CD4-positive, alpha-beta memory T cell (primary cell): ENCODE measurements at regions not wholly inside any gene's neighbourhood (a gene's known extent, or its start where the extent isn't known, plus 50 kb on each side); places are given as distances from the start of the nearest gene placed in this dataset.

ENCODE experiments used
- CTCF ChIA-PET: fragments of 350-600 bp; sonication (Branson Sonifier 250); formaldehyde crosslinking; loops from one replicate; lab custom pipeline; 2021; ENCODE audit warnings: inconsistent platforms; ENCODE audit not compliant: partially characterized antibody; lab: Charles Lee
- POLR2A ChIA-PET: fragments of 350-600 bp; sonication (Branson Sonifier 250); formaldehyde crosslinking; loops from one replicate; lab custom pipeline; 2021; ENCODE audit not compliant: partially characterized antibody; lab: Charles Lee
- DNase-seq, 5 donors: peaks; one replicate each; pipeline versions ENCODE4 v3.0.0 to v3.0.0-alpha.2; 2020 to 2022; ENCODE audit warnings: mixed read lengths in 1 of 5
- H3K27ac ChIP-seq: one replicate; pipeline ENCODE4 v1.7.0; 2013; ENCODE audit warnings: low read depth, low read length
- H3K27me3 ChIP-seq: 2 replicates; pipeline ENCODE4 v1.7.0; 2013; ENCODE audit warnings: mild to moderate bottlenecking, low read length, moderate library complexity; ENCODE audit not compliant: insufficient read depth
- H3K36me3 ChIP-seq: 2 replicates; pipeline ENCODE4 v1.7.0; 2013; ENCODE audit warnings: mild to moderate bottlenecking, low read length, moderate library complexity; ENCODE audit not compliant: insufficient read depth
- H3K4me1 ChIP-seq: 2 replicates; pipeline ENCODE4 v1.7.0; 2013; ENCODE audit warnings: mild to moderate bottlenecking, low read length, moderate library complexity; ENCODE audit not compliant: insufficient read depth
- H3K4me3 ChIP-seq, 2 donors: one replicate each; pipeline ENCODE4 v1.7.0; 2013; ENCODE audit warnings: low read length in 2 of 2, mild to moderate bottlenecking in 1 of 2
- H3K9me3 ChIP-seq, 2 donors: one replicate each; pipeline ENCODE4 v1.7.0; 2013; ENCODE audit warnings: low read length in 2 of 2, control low read depth in 1 of 2; ENCODE audit not compliant: control insufficient read depth in 1 of 2
- H3K27ac Mint-ChIP-seq, 7 donors: one replicate each; pipeline ENCODE4 v1.8.0; 2020 to 2021; ENCODE audit warnings: mixed read lengths in 7 of 7, mild to moderate bottlenecking in 6 of 7, inconsistent platforms in 3 of 7, moderate library complexity in 3 of 7
- H3K27me3 Mint-ChIP-seq, 2 donors: one replicate each; pipeline ENCODE4 v1.8.0; 2020 to 2021; ENCODE audit warnings: mixed read lengths in 2 of 2
- H3K36me3 Mint-ChIP-seq, 2 donors: one replicate each; pipeline ENCODE4 v1.8.0; 2020 to 2021; ENCODE audit warnings: mixed read lengths in 2 of 2, inconsistent platforms in 1 of 2, mild to moderate bottlenecking in 1 of 2
- H3K4me1 Mint-ChIP-seq, 4 donors: one replicate each; pipeline ENCODE4 v1.8.0; 2020 to 2021; ENCODE audit warnings: mixed read lengths in 4 of 4, mild to moderate bottlenecking in 1 of 4
- H3K4me3 Mint-ChIP-seq, 8 donors: one replicate each; pipeline ENCODE4 v1.8.0; 2020 to 2021; ENCODE audit warnings: mixed read lengths in 8 of 8, mild to moderate bottlenecking in 7 of 8, moderate library complexity in 6 of 8, inconsistent platforms in 3 of 8
- H3K9me3 Mint-ChIP-seq, 8 donors: one replicate each; pipeline ENCODE4 v1.8.0; 2020 to 2021; ENCODE audit warnings: mixed read lengths in 8 of 8, mild to moderate bottlenecking in 5 of 8, inconsistent platforms in 3 of 8, moderate library complexity in 1 of 8
- intact Hi-C: fragments of 100-400 bp; cut with micrococcal nuclease; formaldehyde crosslinking; loops from one replicate; pipeline ENCODE4 v1.15.1; 2023

DNA sequence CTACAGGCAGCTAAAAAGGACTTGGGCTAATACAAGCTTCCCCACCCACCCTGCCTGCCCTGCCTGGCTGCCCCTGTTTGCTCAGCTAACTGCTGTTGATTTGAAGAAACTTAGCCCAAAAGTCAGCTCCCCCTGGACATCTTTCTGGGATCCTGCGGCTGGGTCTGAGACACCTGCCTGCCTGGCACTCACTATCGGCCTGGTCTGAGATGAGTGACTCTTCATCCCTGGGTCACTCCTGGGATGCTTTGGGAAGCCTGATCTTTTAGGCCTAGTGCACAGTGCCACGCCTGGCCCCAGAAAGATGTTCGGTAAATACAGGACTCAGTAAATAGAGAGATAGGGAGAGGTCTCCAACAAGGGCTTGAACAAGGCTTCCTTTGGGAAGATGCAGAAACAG lies 211.3 kb upstream of the DIO3 start:
- no peaks in the 10 kb centered on the region for H3K36me3 Mint-ChIP-seq
- no peak overlapping the region for H3K27ac Mint-ChIP-seq
- H3K27me3 Mint-ChIP-seq: peaks cover 4 to 8% of the 10 kb centered on the region in 2 donors
- H3K4me3 Mint-ChIP-seq: no peak overlapping the region
- H3K9me3 ChIP-seq: no peaks in the 10 kb centered on the region
- H3K27ac ChIP-seq: no peak overlapping the region
- H3K27me3 ChIP-seq: no peaks in the 10 kb centered on the region
- DNase-seq: no peak
- ChIA-PET CTCF (no interaction called here), POLR2A (no interaction called here)
- H3K9me3 Mint-ChIP-seq: peaks cover 0 to 25% (median 15%) of the 10 kb centered on the region in 8 donors
- intact Hi-C loops: no loop called here
- no peaks in the 10 kb centered on the region for H3K4me1 Mint-ChIP-seq
- H3K4me3 ChIP-seq: no peak overlapping the region
- H3K4me1 ChIP-seq: no peaks in the 10 kb centered on the region
- H3K36me3 ChIP-seq: no peaks in the 10 kb centered on the region

DNA sequence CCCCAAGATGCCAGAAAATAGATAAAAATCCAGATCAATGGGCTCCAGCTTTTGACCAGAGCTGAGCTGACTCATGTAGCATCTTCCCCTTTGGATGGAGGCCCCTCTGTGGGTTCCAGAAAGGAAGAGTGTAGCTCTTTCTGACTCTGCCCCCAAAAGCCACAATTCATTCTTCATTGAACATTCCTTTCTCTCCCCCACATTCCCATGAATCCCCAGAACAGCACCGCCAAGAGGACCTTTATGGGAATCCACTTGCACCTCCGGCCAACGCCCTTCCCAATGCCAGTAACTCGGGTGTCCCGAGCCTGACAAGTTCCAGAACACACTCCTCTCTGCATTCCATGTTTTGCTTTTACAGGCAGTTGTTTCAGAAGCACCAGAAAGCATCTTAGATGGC lies 210.6 kb upstream of the DIO3 start:
- Histone ChIP-seq H3K4me3 (no peak overlapping the region), H3K36me3 (no peaks in the 10 kb centered on the region)
- CTCF ChIA-PET: no interaction called here

DNA sequence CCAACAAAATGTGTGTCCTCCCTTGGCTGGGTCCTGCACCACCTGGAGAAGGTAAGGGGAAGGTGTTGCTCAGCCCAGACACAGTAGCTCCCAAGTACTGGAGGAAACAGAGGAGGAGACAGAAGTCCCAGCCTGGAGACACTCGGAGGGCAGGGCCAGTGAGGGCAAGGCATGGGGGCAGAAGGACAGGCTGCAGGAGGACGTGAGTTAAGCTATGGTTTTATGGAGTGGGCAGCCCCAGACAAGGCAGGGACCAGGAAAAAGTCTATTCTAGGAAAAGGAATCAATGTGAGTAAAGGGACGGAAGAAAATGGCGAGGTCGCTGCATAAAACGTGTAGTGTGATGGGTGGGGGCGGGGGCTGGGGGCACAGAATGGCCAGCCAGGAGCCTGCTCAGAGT lies 210.1 kb upstream of the DIO3 start:
- ChIA-PET POLR2A (no interaction called here), CTCF (no interaction called here)
- Mint-ChIP-seq H3K27ac (no peak overlapping the region), H3K4me3 (no peak overlapping the region), H3K9me3 (peaks cover 0 to 25% (median 20%) of the 10 kb centered on the region in 8 donors), H3K27me3 (peaks cover 5 to 11% of the 10 kb centered on the region in 2 donors), H3K4me1 (no peaks in the 10 kb centered on the region), H3K36me3 (no peaks in the 10 kb centered on the region)
- no peak overlapping the region for H3K27ac ChIP-seq
- no peaks in the 10 kb centered on the region for H3K4me1 ChIP-seq
- H3K36me3 ChIP-seq: no peaks in the 10 kb centered on the region
- H3K27me3 ChIP-seq: no peaks in the 10 kb centered on the region
- intact Hi-C loops: no loop called here
- no peak overlapping the region for H3K4me3 ChIP-seq
- no peak for DNase-seq
- no peaks in the 10 kb centered on the region for H3K9me3 ChIP-seq

More for the DNA sequence above, 210.6 kb upstream of the DIO3 start:
- Histone ChIP-seq H3K9me3 (no peaks in the 10 kb centered on the region), H3K4me1 (no peaks in the 10 kb centered on the region), H3K27me3 (no peaks in the 10 kb centered on the region), H3K27ac (no peak overlapping the region)
- peaks cover 0 to 25% (median 19%) of the 10 kb centered on the region in 8 donors for H3K9me3 Mint-ChIP-seq
- POLR2A ChIA-PET: no interaction called here
- peaks cover 5 to 11% of the 10 kb centered on the region in 2 donors for H3K27me3 Mint-ChIP-seq
- peak overlapping the region in 1 of 7 donors; percentile 31 for H3K27ac Mint-ChIP-seq
- intact Hi-C loops: no loop called here
- H3K4me1 Mint-ChIP-seq: no peaks in the 10 kb centered on the region
- no peak overlapping the region for H3K4me3 Mint-ChIP-seq
- H3K36me3 Mint-ChIP-seq: no peaks in the 10 kb centered on the region
- DNase-seq: no peak

GRCh38 chr14:101351769-101352168 lies 209.5 kb upstream of the DIO3 start:
- Histone ChIP-seq H3K9me3 (no peaks in the 10 kb centered on the region), H3K4me1 (no peaks in the 10 kb centered on the region), H3K36me3 (no peaks in the 10 kb centered on the region), H3K27me3 (no peaks in the 10 kb centered on the region), H3K4me3 (no peak overlapping the region), H3K27ac (no peak overlapping the region)
- Mint-ChIP-seq H3K27ac (no peak overlapping the region), H3K4me3 (no peak overlapping the region), H3K36me3 (no peaks in the 10 kb centered on the region), H3K27me3 (peaks cover 5 to 16% of the 10 kb centered on the region in 2 donors), H3K9me3 (peaks cover 0 to 29% (median 21%) of the 10 kb centered on the region in 8 donors), H3K4me1 (no peaks in the 10 kb centered on the region)
- ChIA-PET CTCF (no interaction called here), POLR2A (no interaction called here)
- intact Hi-C loops: no loop called here
- DNase-seq: no peak

GRCh38 chr14:101352567-101352966 lies 208.7 kb upstream of the DIO3 start:
- Histone ChIP-seq H3K4me3 (no peak overlapping the region), H3K4me1 (no peaks in the 10 kb centered on the region), H3K27ac (no peak overlapping the region), H3K9me3 (no peaks in the 10 kb centered on the region), H3K27me3 (no peaks in the 10 kb centered on the region), H3K36me3 (no peaks in the 10 kb centered on the region)
- Mint-ChIP-seq H3K4me3 (no peak overlapping the region), H3K9me3 (peaks cover 0 to 29% (median 20%) of the 10 kb centered on the region in 8 donors), H3K4me1 (no peaks in the 10 kb centered on the region), H3K27ac (no peak overlapping the region), H3K27me3 (peaks cover 5 to 16% of the 10 kb centered on the region in 2 donors), H3K36me3 (no peaks in the 10 kb centered on the region)
- POLR2A ChIA-PET: no interaction called here
- no peak for DNase-seq
- CTCF ChIA-PET: no interaction called here
- intact Hi-C loops: no loop called here

DNA sequence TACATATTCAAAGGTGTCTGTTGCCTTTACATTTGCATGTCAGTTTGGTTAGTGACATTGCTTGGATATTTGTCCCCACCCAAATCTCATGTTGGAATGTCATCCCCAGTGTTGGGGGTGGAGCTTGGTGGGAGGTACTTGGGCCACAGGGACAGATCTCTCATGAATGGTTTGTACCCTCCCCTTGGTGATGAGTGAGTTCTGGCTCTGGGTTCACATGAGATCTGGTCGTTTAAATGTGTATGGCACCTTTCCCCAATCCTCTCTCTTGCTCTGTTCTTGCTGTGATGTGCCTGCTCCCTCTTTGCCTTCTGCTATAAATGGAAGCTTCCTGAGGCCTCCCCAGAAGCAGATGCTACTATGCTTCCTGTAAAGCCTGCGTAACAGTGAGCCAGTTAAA lies 207.9 kb upstream of the DIO3 start:
- no peaks in the 10 kb centered on the region for H3K36me3 Mint-ChIP-seq
- POLR2A ChIA-PET: no interaction called here
- Histone ChIP-seq H3K36me3 (no peaks in the 10 kb centered on the region), H3K9me3 (no peaks in the 10 kb centered on the region), H3K27me3 (no peaks in the 10 kb centered on the region), H3K4me3 (no peak overlapping the region), H3K27ac (no peak overlapping the region), H3K4me1 (no peaks in the 10 kb centered on the region)
- H3K9me3 Mint-ChIP-seq: peaks cover 0 to 29% (median 16%) of the 10 kb centered on the region in 8 donors
- CTCF ChIA-PET: no interaction called here
- peaks cover 5 to 16% of the 10 kb centered on the region in 2 donors for H3K27me3 Mint-ChIP-seq
- no peak overlapping the region for H3K4me3 Mint-ChIP-seq
- no peak for DNase-seq
- intact Hi-C loops: no loop called here
- H3K27ac Mint-ChIP-seq: no peak overlapping the region
- H3K4me1 Mint-ChIP-seq: no peaks in the 10 kb centered on the region

GRCh38 chr14:101354726-101355125 lies 206.6 kb upstream of the DIO3 start:
- ChIA-PET CTCF (no interaction called here), POLR2A (no interaction called here)
- no peaks in the 10 kb centered on the region for H3K36me3 ChIP-seq
- no peak overlapping the region for H3K4me3 ChIP-seq
- H3K27me3 Mint-ChIP-seq: peaks cover 6 to 22% of the 10 kb centered on the region in 2 donors
- H3K27me3 ChIP-seq: no peaks in the 10 kb centered on the region
- H3K9me3 ChIP-seq: no peaks in the 10 kb centered on the region
- H3K9me3 Mint-ChIP-seq: peaks cover 0 to 22% (median 13%) of the 10 kb centered on the region in 8 donors
- H3K4me3 Mint-ChIP-seq: no peak overlapping the region
- no peaks in the 10 kb centered on the region for H3K4me1 Mint-ChIP-seq
- no peak overlapping the region for H3K27ac ChIP-seq
- no peak overlapping the region for H3K27ac Mint-ChIP-seq
- DNase-seq: no peak
- intact Hi-C loops: no loop called here
- no peaks in the 10 kb centered on the region for H3K36me3 Mint-ChIP-seq
- no peaks in the 10 kb centered on the region for H3K4me1 ChIP-seq

GRCh38 chr14:101355284-101355683 lies 206.0 kb upstream of the DIO3 start:
- Mint-ChIP-seq H3K4me3 (no peak overlapping the region), H3K27me3 (peaks cover 6 to 22% of the 10 kb centered on the region in 2 donors), H3K4me1 (no peaks in the 10 kb centered on the region), H3K9me3 (peaks cover 0 to 21% (median 13%) of the 10 kb centered on the region in 8 donors), H3K36me3 (no peaks in the 10 kb centered on the region), H3K27ac (no peak overlapping the region)
- no peak overlapping the region for H3K4me3 ChIP-seq
- POLR2A ChIA-PET: no interaction called here
- H3K4me1 ChIP-seq: no peaks in the 10 kb centered on the region
- H3K36me3 ChIP-seq: no peaks in the 10 kb centered on the region
- no peaks in the 10 kb centered on the region for H3K9me3 ChIP-seq
- no peak overlapping the region for H3K27ac ChIP-seq
- DNase-seq: no peak
- CTCF ChIA-PET: no interaction called here
- H3K27me3 ChIP-seq: no peaks in the 10 kb centered on the region
- intact Hi-C loops: no loop called here
